ENCODE measurements at regions not wholly inside any gene's neighbourhood (a gene's known extent, or its start where the extent isn't known, plus 50 kb on each side); places are given as distances from the start of the nearest gene placed in this dataset.
"Not testable (repeated sequence)": the region's sequence is repeated elsewhere in the genome, so short reads cannot be mapped to it uniquely, and the experiment has no call there.

DNA sequence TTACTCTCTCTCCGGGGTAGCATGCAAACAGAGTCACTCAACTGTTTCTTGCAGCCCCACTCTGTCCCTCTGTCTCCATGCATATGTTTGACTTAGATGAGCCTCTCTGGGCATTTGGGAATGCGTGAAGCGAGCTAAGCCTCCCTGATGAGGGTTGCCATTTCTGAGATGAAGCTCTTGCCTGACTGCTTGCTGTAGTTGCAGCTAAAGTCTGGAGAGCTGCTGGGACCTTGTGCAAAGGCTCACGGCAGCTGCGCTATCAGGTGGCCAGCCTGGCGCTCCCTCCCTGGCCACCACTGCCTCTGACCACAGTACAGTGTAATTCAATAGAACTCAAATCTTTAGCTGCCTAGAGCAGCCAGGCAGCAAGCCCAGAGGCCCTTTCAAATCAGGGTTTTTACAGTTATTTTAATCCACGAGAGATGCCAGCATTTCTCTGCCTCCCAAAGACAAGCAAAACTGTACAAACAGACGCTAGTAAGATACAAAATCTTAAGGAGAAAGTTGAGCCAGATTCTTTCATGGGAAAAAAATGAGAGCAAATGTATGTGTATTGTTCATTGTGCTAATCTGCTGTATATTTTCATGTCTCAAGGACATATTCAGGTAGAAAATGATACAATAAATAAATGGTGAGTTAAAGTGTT lies 694.6 kb downstream of the PRIM2 start:
- H3K4me1 ChIP-seq (replicated peaks in 1 of 2); H3K27ac ChIP-seq; H3K36me3 ChIP-seq (replicated peaks in 1 of 2); DNase-seq; H3K9me3 ChIP-seq (replicated peaks in 1 of 3); H3K4me3 ChIP-seq; intact Hi-C loops (cut with DNase I); H3K27me3 ChIP-seq: not testable (repeated sequence)
- WGBS, 4 donors = 63 to 70% (median 65%) methylated on average over 5 to 7 of the region's 8 CpGs

DNA sequence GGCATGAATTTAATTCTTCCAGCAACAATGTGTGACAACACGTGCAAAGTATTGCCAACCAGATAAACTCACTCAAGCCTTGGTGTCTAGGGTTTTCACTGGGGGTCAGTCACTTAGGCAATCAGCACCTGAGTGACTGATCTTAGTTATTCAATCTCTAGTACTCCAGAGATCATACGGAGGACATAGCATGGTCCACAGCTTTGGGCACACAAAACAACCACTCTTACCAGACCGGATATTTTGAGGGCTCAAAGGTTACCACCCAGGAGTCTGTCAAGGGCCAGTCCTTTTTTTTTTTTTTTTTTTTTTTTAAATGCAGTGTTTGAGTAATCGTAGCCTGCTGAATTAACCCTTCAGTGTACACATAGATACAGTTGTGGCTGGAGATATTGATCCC lies 699.2 kb downstream of the PRIM2 start:
- H3K9me3 ChIP-seq (replicated peaks in 1 of 3); intact Hi-C loops (cut with DNase I); H3K36me3 ChIP-seq (replicated peaks in 1 of 2); H3K27ac ChIP-seq; DNase-seq; H3K4me3 ChIP-seq; H3K4me1 ChIP-seq (replicated peaks in 1 of 2); H3K27me3 ChIP-seq: not testable (repeated sequence)
- WGBS, 4 donors = 53 to 67% (median 62%) methylated on average over 4 of the region's 4 CpGs

DNA sequence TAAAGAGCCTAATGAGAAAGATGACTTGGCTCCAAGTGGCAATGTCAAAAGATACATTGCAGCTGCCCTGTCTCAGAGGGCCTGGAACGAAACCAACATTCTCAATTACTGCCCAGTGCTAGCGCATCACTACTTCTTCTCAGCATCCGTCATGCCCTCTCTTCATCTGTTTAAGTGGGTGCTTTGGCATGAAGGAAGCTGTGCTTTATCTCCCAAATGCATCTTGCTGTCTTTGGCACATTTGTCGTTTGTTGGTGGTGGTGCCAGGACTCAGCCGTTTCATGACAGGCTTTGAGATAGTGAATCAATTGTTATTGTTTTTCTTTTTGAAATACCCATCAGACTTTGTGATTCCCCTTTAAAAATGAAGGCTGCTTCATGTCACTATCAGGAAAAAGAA lies 710.8 kb downstream of the PRIM2 start:
- H3K27ac ChIP-seq; H3K4me3 ChIP-seq; H3K9me3 ChIP-seq (replicated peaks in 1 of 3); H3K4me1 ChIP-seq (replicated peaks in 1 of 2); H3K27me3 ChIP-seq; intact Hi-C loops (cut with DNase I); DNase-seq; H3K36me3 ChIP-seq (replicated peaks in 1 of 2): not testable (repeated sequence)
- WGBS, 4 donors = 63 to 77% (median 71%) methylated on average over 5 of the region's 5 CpGs

DNA sequence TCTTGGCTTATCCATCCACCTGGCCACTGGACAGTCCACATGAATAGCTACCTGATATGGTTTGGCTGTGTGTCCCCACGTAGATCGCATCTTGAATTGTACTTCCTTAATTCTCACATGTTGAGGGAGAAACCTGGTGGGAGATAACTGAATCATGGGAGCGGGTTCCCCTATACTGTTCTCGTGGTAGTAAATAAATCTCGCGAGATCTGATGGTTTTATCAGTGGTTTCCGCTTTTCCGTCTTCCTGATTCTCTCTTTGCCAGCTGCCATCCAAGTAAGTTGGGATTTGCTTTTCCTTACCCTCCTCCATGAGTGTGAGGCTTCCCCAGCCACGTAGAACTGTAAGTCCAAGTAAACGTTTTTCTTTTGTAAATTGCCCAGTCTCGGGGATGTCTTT lies 720.8 kb downstream of the PRIM2 start:
- H3K27ac ChIP-seq; H3K27me3 ChIP-seq; DNase-seq; intact Hi-C loops (cut with DNase I); H3K36me3 ChIP-seq (replicated peaks in 1 of 2); H3K9me3 ChIP-seq (replicated peaks in 1 of 3); H3K4me1 ChIP-seq (replicated peaks in 1 of 2); H3K4me3 ChIP-seq: not testable (repeated sequence)
- 82 to 86% (median 83%) methylated on average over 11 of the region's 11 CpGs for WGBS, 4 donors

DNA sequence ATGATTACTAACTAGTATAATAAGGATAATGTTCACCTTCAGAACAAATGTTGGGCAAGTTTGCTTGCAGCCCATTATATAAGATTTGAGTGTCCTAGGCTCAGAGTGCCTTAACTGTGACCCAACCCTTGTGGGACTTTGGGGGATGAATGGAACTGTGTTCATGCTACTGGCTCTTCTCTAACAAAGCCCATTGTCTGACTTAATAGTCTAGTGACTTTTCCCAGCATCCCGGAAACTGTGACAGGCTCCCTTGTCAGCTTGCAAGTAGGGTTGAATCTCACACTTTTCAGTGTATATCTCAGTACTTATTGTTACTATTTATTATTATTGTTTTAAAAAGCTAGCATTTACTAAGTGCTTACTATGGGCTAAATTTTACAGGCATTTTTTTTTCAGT lies 729.2 kb downstream of the PRIM2 start:
- intact Hi-C loops (cut with DNase I); H3K27ac ChIP-seq; H3K4me3 ChIP-seq; DNase-seq; H3K27me3 ChIP-seq; H3K9me3 ChIP-seq (replicated peaks in 1 of 3); H3K36me3 ChIP-seq (replicated peaks in 1 of 2); H3K4me1 ChIP-seq (replicated peaks in 1 of 2): not testable (repeated sequence)
- 88% methylated on average over 1 of the region's 1 CpG; no CpG with 5 or more reads in 3 of the 4 donors for WGBS, 4 donors

DNA sequence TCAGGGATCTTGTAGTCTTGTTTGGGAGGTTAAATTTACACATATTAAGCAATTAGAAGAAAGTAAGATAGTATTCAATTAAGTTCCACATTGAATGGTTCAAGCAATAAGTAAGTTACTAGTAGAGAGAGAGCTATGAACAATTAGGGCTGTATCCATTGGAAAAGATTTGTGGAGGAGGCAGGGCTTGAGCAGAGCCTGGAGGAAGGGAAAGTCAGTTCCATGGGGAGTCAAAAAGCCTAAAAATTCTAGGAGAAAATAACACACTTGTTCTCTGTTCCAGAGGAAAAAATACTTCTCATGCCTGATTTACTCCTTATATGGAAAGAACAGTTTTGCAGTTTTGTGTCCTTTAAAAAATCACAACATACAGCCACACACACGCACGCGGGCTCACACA lies 730.0 kb downstream of the PRIM2 start:
- intact Hi-C loops (cut with DNase I); H3K4me3 ChIP-seq; H3K27ac ChIP-seq; H3K4me1 ChIP-seq (replicated peaks in 1 of 2); H3K27me3 ChIP-seq; H3K9me3 ChIP-seq (replicated peaks in 1 of 3); H3K36me3 ChIP-seq (replicated peaks in 1 of 2); DNase-seq: not testable (repeated sequence)
- 0 to 53% (median 40%) methylated on average over 1 to 3 of the region's 3 CpGs for WGBS, 4 donors

DNA sequence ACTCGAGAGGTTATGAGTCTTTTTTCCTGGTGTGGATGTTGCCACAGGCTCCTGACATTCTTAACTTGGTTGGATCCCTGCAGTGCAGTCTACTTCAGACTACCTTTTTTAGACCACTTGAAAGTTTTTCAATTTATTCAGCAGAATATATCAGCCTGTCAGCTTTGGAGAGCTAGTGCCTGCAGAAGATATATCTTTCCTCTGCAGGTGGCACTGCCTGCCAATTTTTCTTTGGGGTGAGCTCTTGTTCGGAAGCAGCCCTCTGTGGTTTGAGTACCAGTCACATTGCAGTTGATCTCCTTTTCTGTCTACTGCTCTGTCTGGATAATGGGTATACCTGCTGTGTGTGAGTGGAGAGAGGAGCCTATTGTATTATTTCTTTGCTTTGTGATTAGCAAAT lies 730.4 kb downstream of the PRIM2 start:
- 21 to 41% (median 29%) methylated on average over 1 to 2 of the region's 2 CpGs for WGBS, 4 donors
- H3K4me3 ChIP-seq; H3K4me1 ChIP-seq (replicated peaks in 1 of 2); H3K27me3 ChIP-seq; intact Hi-C loops (cut with DNase I); H3K9me3 ChIP-seq (replicated peaks in 1 of 3); H3K36me3 ChIP-seq (replicated peaks in 1 of 2); H3K27ac ChIP-seq: not testable (repeated sequence)
- peak in 3 of 7 donors; percentile 2 to 19 (median 12) for DNase-seq
- TF ChIP-seq, protein P1, sequence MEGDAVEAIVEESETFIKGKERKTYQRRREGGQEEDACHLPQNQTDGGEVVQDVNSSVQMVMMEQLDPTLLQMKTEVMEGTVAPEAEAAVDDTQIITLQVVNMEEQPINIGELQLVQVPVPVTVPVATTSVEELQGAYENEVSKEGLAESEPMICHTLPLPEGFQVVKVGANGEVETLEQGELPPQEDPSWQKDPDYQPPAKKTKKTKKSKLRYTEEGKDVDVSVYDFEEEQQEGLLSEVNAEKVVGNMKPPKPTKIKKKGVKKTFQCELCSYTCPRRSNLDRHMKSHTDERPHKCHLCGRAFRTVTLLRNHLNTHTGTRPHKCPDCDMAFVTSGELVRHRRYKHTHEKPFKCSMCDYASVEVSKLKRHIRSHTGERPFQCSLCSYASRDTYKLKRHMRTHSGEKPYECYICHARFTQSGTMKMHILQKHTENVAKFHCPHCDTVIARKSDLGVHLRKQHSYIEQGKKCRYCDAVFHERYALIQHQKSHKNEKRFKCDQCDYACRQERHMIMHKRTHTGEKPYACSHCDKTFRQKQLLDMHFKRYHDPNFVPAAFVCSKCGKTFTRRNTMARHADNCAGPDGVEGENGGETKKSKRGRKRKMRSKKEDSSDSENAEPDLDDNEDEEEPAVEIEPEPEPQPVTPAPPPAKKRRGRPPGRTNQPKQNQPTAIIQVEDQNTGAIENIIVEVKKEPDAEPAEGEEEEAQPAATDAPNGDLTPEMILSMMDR (IDR thresholded peaks at IDR 0.05) = peak in 5 of 6 experiments; percentile 27 to 38 (median 31)

DNA sequence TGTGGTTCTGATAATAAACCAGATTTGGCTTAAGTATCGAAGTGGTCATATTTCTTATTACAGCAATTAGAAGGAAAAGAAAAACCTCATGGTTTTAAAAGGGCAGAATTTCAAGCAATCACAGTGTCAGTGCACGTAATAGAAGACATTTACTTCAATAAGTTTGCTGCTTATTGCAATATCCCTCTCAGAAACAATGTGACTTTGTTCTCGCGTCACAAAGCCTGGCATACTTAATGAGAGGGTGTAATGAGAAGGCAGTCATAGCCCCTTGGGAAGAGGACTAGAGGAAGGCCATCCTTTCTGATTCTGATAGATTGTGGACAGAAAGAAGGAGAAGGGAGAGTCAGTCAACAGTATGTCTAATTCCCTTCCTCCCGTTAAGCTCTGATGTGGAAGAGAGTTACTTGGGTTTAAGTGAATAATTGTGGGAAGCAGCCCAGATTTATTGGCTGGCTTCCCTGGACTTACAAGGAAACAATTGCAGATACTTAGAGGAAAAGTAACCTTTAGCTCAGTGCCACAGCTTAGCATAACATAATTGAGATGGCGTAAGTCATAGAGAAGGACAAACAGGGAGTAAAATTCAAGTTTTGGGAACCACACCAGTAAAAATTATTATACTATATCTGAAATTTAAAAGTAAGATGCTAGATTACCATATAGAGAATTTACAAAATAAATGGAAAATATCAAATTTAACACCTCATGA lies 738.2 kb downstream of the PRIM2 start:
- H3K27me3 ChIP-seq; H3K4me1 ChIP-seq (replicated peaks in 1 of 2); H3K4me3 ChIP-seq; intact Hi-C loops (cut with DNase I); H3K9me3 ChIP-seq (replicated peaks in 1 of 3); H3K36me3 ChIP-seq (replicated peaks in 1 of 2); H3K27ac ChIP-seq; DNase-seq: not testable (repeated sequence)
- WGBS, 4 donors = 69 to 77% (median 73%) methylated on average over 4 to 6 of the region's 6 CpGs

DNA sequence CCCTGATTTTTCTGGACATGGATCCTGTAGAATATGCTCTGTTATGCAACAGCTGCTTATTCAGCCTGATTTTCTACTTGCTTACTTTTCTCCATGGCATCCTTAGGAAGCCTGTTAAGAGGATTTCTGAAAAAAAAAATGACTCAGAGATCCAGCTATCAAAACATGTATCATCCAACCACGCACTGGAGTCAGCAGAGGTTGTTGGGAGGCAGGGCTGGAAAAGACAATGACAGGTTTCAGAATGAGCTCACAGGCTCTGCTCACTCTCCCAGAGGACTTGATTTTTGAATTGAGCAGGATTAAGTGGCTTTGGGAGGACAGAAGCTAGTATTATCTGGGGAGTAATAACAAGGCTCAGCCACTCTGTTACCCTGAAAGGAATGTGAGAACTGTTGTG lies 742.3 kb downstream of the PRIM2 start:
- H3K27me3 ChIP-seq; H3K36me3 ChIP-seq (replicated peaks in 1 of 2); intact Hi-C loops (cut with DNase I); H3K9me3 ChIP-seq (replicated peaks in 1 of 3); H3K27ac ChIP-seq; H3K4me3 ChIP-seq; H3K4me1 ChIP-seq (replicated peaks in 1 of 2): not testable (repeated sequence)
- peak in 5 of 7 donors; percentile 15 to 54 (median 33) for DNase-seq
- 0 to 31% (median 24%) methylated on average over 1 of the region's 1 CpG for WGBS, 4 donors

DNA sequence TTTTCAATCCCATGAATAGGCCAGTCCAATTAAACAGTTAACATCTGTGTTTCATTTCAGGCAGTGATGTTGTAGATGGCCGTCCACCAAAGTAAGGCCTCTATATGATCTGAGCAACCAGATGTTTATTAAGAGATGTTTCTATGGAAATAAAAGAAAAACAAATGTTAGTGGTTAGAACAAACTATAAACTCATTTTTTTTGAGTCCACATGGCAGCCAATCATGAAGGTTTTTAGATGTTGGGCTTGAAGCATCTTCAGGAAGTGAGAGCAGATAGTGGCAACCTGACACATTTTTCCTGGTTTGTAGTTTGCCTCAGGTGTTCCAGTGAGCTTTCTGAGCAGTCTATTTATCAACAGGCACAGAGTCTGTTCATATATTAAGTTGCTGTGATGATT lies 746.1 kb downstream of the PRIM2 start:
- H3K9me3 ChIP-seq (replicated peaks in 1 of 3) = not testable (repeated sequence)
- 71 to 79% (median 76%) methylated on average over 1 of the region's 1 CpG for WGBS, 4 donors

More for the DNA sequence above, 746.1 kb downstream of the PRIM2 start:
- H3K4me3 ChIP-seq; intact Hi-C loops (cut with DNase I); H3K36me3 ChIP-seq (replicated peaks in 1 of 2); DNase-seq; H3K27me3 ChIP-seq; H3K4me1 ChIP-seq (replicated peaks in 1 of 2); H3K27ac ChIP-seq: not testable (repeated sequence)
